ENCODE measurements at regions not wholly inside any gene's neighbourhood (a gene's known extent, or its start where the extent isn't known, plus 50 kb on each side); places are given as distances from the start of the nearest gene placed in this dataset.
"Not testable (repeated sequence)": the region's sequence is repeated elsewhere in the genome, so short reads cannot be mapped to it uniquely, and the experiment has no call there.

DNA sequence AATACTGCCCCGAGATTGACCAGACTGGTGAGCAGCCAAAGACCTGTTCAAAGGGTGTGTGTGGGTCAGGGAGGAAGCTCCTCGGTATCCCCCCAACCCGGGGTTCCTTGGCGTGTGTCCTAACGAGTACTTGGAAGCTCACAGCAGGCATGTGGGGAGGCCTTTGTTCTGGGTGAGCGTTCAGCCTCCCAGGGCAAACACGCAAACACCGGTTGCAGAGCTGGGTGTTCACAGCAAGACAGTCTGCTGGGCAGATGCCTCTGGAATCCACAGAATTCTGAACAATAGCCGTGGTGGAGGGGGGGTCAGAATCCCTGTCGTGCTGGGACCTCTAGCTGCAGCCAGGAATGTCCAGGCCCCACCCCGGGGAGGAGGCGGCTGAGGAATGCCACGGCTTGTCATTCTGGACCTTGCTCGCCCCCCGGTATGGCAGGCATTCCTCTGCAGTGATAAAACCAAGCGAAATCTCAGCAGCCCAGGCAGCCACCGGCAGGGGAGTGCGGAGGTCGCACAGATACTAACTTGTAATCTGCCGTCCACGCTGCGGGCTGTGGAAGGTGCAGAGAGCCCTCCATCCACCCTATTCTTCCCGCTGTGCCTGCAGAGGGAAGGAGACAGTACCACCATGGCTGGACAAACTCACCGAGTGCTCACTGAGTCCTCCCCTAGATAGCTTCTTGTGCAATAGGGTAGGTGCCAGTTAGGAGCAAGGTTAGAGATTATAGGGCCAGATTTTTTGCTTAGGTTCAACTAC, 77.8 kb upstream of the METTL9 start:
- ATAC-seq (replicated peaks in 1 of 2); H3K9me3 Mint-ChIP-seq; H3K27me3 Mint-ChIP-seq (ENCODE audit: low read depth); H3K4me3 Mint-ChIP-seq; DNase-seq; H3K27ac Mint-ChIP-seq: not testable (repeated sequence)
- H3K36me3 Mint-ChIP-seq (ENCODE audit: insufficient read depth in 2 of 2) = peaks cover 10 to 18% of the 10 kb centered on the region in 2 donors
- peaks cover 19% of the 10 kb centered on the region for H3K4me1 Mint-ChIP-seq (ENCODE audit: low read depth)

DNA sequence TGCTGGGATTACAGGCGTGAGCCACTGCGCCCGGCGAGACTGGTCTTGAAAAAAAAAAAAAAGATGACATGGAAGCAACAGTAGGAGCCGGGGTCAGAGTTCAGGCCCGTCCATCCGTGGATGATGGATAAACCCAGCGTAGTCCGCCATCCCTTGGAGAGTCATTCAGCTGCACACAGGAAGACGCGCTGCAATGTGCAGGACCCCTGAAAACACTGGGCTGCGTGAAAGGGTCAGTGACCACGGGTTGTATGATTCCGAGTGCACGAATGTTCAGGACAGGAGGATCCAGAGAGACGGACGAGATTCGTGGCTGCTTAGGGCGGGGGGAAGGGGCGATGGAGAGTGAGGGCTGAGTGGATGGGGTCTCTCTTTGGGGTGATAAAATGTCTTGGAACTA, 76.5 kb upstream of the METTL9 start:
- not testable (repeated sequence) for H3K9me3 Mint-ChIP-seq; H3K27ac Mint-ChIP-seq; ATAC-seq (replicated peaks in 1 of 2); DNase-seq; H3K27me3 Mint-ChIP-seq (ENCODE audit: low read depth); H3K4me3 Mint-ChIP-seq
- peaks cover 10 to 17% of the 10 kb centered on the region in 2 donors for H3K36me3 Mint-ChIP-seq (ENCODE audit: insufficient read depth in 2 of 2)
- H3K4me1 Mint-ChIP-seq (ENCODE audit: low read depth) = peaks cover 11% of the 10 kb centered on the region

DNA sequence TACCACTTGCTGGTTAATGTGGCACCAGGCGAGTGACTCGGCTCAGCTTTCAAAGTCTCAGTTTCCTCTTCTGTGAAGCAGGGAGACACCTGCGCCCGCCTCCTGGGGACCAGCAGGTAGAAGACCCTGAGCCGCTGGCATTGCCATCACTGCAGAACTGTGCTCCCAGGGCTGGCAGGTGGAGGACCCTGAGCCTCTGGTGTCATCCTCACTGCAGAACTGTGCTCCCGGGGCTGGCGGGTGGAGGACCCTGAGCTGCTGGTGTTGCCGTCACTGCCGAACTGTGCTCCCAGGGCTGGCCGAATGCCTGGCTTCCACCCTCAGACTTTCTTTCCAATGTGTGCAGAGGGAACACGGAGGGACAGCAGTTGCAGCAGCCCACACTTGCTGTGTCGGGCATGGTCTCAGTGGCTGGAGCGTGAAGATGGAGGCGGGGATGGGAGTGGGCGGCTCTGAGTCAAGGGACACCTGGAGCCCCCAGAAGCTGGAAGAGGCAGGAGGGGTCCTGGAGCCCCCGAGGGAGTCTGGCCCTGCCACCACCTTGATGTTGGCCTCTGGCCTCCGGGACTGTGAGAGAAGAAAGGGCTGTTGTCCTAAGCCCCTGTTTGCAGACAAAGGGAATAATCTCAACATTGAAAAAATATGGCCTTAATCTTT, 75.8 kb upstream of the METTL9 start:
- no peaks in the 10 kb centered on the region for H3K27me3 Mint-ChIP-seq (ENCODE audit: low read depth)
- no peak overlapping the region for H3K4me3 Mint-ChIP-seq
- peaks cover 4% of the 10 kb centered on the region for H3K4me1 Mint-ChIP-seq (ENCODE audit: low read depth)
- H3K27ac Mint-ChIP-seq = no peak overlapping the region
- no peaks in the 10 kb centered on the region for H3K9me3 Mint-ChIP-seq
- H3K36me3 Mint-ChIP-seq (ENCODE audit: insufficient read depth in 2 of 2) = peaks cover 5 to 10% of the 10 kb centered on the region in 2 donors
- ATAC-seq (replicated peaks in 1 of 2) (no peak), DNase-seq (no peak)

DNA sequence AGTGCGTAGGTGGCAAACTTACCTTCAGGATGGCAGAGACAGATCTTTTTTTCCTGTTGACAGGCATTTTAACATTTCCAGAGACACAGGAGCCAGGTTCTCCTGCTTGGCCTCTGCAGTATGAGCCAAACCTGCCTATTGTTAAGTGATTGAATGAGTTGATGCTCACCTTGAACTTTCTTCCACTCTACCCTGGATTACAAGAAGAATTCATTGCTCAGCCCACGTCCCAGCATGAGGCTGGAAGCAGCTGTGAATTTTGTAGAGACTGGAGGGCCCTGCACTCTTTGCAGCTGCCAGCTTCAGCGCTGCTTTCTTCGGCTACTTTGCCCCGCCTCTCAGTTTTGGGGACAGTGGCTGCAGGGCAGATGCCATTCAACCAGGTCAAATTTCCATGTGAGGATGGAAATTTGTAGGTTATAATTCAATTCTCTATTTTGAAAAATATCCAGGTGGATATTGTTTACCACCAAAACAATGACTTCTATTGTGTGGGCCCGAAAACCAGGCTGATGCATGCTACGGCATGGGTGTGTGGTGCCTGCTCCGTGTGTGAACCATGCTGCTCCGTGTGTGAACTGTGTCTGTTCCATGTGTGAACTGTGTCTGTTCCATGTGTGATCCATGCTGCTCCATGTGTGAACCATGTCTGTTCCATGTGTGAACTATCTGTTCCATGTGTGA, 75.2 kb upstream of the METTL9 start:
- Mint-ChIP-seq H3K27ac (no peak overlapping the region), H3K27me3 (ENCODE audit: low read depth) (no peaks in the 10 kb centered on the region), H3K9me3 (no peaks in the 10 kb centered on the region), H3K4me3 (no peak overlapping the region), H3K36me3 (ENCODE audit: insufficient read depth in 2 of 2) (peaks cover 3% of the 10 kb centered on the region in 2 donors), H3K4me1 (ENCODE audit: low read depth) (peaks cover 4% of the 10 kb centered on the region)
- ATAC-seq (replicated peaks in 1 of 2) = no peak
- no peak for DNase-seq

DNA sequence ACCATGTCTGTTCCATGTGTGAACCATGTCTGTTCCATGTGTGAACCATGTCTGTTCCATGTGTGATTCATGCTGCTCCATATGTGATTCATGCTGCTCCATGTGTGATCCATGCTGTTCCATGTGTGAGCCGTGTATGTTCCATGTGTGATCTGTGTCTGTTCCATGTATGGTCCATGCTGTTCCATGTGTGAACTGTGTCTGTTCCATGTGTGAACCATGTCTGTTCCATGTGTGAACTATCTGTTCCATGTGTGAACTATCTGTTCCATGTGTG, 74.7 kb upstream of the METTL9 start:
- not testable (repeated sequence) for H3K27me3 Mint-ChIP-seq (ENCODE audit: low read depth); H3K27ac Mint-ChIP-seq; DNase-seq; H3K4me3 Mint-ChIP-seq; H3K9me3 Mint-ChIP-seq; H3K4me1 Mint-ChIP-seq (ENCODE audit: low read depth); H3K36me3 Mint-ChIP-seq (ENCODE audit: insufficient read depth in 2 of 2); ATAC-seq (replicated peaks in 1 of 2)

DNA sequence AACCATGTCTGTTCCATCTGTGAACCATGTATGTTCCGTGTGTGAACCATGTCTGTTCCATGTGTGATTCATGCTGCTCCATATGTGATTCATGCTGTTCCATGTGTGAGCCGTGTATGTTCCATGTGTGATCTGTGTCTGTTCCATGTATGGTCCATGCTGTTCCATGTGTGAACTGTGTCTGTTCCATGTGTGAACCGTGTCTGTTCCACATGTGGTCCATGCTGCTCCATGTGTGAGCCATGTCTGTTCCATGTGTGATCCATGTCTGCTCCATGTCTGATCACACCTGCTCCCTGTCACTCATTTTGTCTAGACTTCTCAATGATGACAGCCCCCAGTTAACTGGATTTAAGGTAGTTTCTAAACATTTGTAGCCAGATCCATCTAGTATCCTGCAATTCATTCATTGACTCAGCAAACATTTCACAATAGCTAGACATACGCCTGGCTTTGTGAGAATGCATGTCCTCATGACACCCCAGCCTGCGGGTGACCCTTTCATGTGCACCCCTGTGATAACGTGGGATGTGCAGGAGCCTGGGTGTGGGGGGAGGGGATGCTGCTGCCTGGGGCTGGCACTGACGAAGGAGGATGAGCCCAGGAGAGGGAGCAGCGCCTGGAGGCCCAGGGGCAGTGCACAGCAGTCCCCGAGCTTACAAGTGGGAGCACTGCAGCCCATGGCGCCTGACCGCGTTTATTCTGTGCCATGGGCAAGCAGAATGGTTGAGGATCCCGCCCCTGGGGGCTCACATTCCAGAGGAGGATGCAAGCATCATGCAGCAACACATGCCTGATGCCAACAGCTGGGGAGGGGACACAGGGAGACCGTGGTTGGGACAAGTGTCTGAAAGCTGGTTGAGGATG, 74.1 kb upstream of the METTL9 start:
- not testable (repeated sequence) for H3K9me3 Mint-ChIP-seq; H3K4me1 Mint-ChIP-seq (ENCODE audit: low read depth); ATAC-seq (replicated peaks in 1 of 2)

DNA sequence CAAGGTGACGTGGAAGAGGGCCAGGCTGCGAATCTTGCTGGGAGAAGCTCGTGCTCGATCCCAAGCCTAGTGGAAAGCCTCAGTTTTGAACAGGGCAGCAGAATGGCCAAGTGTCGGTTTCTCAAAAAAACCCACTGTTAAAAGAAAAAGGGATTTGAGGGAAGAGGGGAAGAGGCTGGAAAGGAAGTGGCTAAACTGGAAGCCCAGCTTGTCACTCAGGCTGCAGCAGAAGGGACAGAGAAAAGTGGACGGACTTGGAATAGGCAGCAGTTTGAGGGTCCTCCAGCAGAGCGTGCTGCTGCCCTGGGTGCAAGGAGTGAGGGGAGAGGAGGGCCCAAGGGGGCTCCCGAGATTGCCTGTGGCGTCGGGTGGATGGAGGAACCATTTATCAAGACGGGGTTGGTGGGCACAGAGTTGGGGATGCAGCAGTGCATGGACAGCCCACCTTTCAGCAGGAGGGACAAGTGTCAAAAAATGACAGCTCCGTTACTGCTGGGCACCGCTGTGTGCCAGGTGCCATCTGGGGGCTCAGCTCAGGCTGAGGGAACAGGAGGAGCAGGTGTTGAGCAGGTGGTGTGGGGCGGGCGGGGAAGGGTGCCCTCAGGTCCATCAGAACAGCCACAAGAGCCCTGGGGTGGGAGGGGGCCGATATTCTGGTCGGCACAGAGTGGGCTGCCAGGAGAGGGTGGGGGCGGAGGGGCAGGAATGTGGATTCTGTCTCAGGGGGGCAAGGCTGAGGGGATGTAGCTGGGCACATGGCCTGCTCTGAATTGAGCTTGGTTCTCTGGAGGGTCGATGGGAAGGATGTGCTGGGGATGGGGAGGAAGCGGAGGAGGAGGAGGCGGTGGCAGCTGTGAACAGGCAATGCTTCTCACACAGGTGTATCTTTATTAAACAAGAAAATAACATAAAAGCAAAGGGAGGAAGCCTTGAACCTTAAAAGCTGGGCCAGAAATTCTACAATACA, 73.1 kb upstream of the METTL9 start:
- H3K4me3 Mint-ChIP-seq; H3K36me3 Mint-ChIP-seq (ENCODE audit: insufficient read depth in 2 of 2); DNase-seq; ATAC-seq (replicated peaks in 1 of 2); H3K27me3 Mint-ChIP-seq (ENCODE audit: low read depth); H3K9me3 Mint-ChIP-seq; H3K27ac Mint-ChIP-seq; H3K4me1 Mint-ChIP-seq (ENCODE audit: low read depth): not testable (repeated sequence)

More for the DNA sequence above, 74.1 kb upstream of the METTL9 start:
- H3K27me3 Mint-ChIP-seq (ENCODE audit: low read depth); H3K4me3 Mint-ChIP-seq; H3K27ac Mint-ChIP-seq; H3K36me3 Mint-ChIP-seq (ENCODE audit: insufficient read depth in 2 of 2); DNase-seq: not testable (repeated sequence)

DNA sequence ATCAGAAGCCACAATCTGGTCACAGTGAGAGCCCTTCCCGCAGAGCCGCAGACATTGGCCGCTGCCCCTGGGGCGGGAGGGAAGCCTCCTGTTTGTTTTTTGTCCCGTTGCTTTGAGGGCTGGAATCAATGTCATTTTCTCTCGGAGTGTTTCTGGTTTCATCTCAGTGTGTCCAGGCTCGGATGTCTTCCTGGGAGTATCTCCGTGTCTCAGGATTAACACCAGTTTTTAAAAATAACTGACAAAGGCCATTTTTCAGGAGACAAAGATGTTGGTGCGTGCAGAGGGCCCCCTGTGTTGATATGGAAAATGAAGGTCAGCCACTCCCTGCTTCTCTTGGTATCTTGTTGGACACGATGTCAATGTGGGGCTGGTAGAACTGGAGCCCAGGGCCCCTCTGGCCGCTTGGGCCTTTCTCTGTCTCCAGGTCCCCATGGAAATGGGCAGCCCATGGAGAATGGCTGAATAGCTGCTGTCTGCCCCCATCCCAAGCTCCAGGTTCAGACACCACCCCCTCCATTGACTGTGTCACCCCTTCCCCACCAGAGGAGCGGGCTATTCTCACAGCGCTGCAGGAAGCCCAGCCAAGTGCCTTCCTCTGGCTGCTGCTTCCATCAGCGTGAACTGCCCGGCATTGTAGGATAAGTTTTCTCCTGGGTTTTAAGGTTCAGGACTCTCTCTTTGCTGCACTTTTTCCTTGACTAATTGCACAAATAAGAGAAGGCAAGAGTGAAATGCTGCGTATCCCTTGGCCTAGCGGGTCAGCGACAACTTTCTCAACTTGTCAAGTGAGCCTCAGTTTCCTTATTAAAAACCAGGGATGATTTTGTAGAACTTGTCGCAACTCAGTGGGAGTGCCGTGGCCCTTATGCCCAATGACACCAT, 72.2 kb upstream of the METTL9 start:
- no peaks in the 10 kb centered on the region for H3K36me3 Mint-ChIP-seq (ENCODE audit: insufficient read depth in 2 of 2)
- H3K9me3 Mint-ChIP-seq = no peaks in the 10 kb centered on the region
- DNase-seq (no peak), ATAC-seq (replicated peaks in 1 of 2) (no peak)
- H3K27ac Mint-ChIP-seq = no peak overlapping the region
- no peaks in the 10 kb centered on the region for H3K4me1 Mint-ChIP-seq (ENCODE audit: low read depth)
- no peak overlapping the region for H3K4me3 Mint-ChIP-seq
- H3K27me3 Mint-ChIP-seq (ENCODE audit: low read depth) = peaks cover 6% of the 10 kb centered on the region

DNA sequence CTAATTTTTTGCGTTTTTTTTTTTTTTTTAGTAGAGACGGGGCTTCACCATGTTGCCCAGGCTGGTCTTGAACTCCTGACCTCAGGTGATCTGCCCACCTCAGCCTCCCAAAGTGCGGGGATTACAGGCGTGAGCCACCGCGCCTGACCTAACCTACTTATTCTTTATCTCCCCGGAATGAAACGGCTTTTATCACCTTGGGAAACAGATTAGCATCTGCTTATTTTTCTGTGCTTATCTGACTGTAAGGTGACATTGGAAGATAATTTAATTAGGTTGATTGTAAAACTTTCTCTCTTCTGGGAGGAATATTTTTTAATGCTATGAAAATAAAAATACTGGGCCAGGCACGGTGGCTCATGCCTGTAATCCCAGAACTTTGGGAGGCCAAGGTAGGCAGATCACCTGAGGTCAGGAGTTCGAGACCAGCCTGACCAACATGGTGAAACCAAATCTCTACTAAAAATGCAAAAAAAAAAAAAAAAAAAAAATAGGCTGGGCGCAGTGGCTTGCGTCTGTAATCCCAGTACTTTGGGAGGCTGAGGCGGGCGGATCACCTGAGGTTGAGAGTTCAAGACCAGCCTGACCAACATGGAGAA, 70.2 kb upstream of the METTL9 start:
- not testable (repeated sequence) for DNase-seq; ATAC-seq (replicated peaks in 1 of 2); H3K9me3 Mint-ChIP-seq; H3K4me1 Mint-ChIP-seq (ENCODE audit: low read depth); H3K36me3 Mint-ChIP-seq (ENCODE audit: insufficient read depth in 2 of 2); H3K4me3 Mint-ChIP-seq; H3K27ac Mint-ChIP-seq; H3K27me3 Mint-ChIP-seq (ENCODE audit: low read depth)

DNA sequence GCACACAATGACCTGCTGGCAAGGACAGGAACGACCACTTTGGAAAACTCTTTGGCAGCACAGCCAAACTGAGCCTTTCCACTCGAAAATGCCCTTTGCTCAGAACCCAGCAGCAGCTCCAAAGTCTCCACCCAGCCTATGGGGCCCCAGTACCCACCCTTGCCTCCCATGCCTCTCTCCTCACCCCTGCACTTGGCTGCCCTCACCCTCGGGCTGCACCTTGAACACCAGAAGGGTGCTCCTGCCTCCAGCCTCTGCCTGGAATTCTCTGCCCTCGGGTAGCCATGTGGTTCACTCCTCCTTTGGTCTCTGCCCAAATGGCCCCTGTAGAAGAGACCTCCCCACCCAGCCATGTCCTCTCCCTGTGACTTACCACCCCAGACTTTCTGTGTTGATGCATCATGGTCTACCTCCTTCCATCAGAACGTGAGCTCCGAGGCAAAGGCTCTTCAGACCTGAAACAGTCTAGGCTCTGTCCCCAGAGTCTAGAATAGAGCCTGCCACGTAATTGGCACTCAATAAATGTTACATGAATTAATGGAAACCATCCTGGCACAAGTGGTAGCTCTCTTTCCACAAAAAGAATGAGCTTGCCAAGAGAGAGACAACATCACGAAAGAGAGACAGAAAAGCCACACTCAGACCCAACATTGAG, 68.5 kb upstream of the METTL9 start:
- not testable (repeated sequence) for DNase-seq; H3K36me3 Mint-ChIP-seq (ENCODE audit: insufficient read depth in 2 of 2); H3K27me3 Mint-ChIP-seq (ENCODE audit: low read depth); H3K27ac Mint-ChIP-seq; ATAC-seq (replicated peaks in 1 of 2); H3K4me1 Mint-ChIP-seq (ENCODE audit: low read depth); H3K4me3 Mint-ChIP-seq; H3K9me3 Mint-ChIP-seq

DNA sequence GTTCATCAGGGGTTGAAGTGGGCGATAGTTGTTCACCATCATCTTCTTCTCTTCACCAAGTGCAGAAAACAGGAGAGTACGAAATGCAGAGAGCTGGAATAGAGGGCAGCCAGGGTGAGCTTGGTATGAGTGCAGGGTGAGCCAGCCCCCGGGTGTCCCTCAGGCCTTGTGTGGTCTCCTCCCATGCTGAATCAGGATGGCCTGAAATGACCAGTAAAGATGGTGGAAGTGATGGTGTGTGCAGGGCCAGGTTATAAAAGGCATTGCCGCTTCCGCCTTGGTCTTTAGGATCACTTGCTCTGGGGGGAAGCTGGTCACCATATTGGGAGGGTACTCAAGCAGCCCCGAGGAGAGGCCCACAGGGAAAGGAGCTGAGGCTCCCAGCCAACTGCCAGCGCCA, 66.4 kb upstream of the METTL9 start:
- H3K36me3 Mint-ChIP-seq (ENCODE audit: insufficient read depth in 2 of 2); H3K27me3 Mint-ChIP-seq (ENCODE audit: low read depth); H3K9me3 Mint-ChIP-seq; DNase-seq; H3K27ac Mint-ChIP-seq; H3K4me1 Mint-ChIP-seq (ENCODE audit: low read depth); ATAC-seq (replicated peaks in 1 of 2); H3K4me3 Mint-ChIP-seq: not testable (repeated sequence)
